HCT116 (cell line): ENCODE measurements at regions not wholly inside any gene's neighbourhood (a gene's known extent, or its start where the extent isn't known, plus 50 kb on each side); places are given as distances from the start of the nearest gene placed in this dataset.

ENCODE experiments used
- ATAC-seq: fragments of 200-7000 bp; cut with Tn5 transposase; 2 replicates; pipeline ENCODE4 v1.9.1; 2020; ENCODE audit warnings: mild to moderate bottlenecking, moderate library complexity
- BruUV-seq: library from RNA; stranded (reverse); fragments of 400-500 nt; replicated peaks from 2 replicates; lab custom pipeline; 2021; lab: Mats Ljungman, UMichigan
- CTCF ChIA-PET: fragments of 300-600 bp; sonication (Branson Sonifier 250); formaldehyde crosslinking; loops from one replicate; lab custom pipeline; 2021; ENCODE audit warnings: antibody characterized with exemption; lab: Charles Lee
- POLR2A ChIA-PET: fragments of 300-600, 350-600 bp; sonication (Branson Sonifier 250); formaldehyde crosslinking; loops from one replicate; lab custom pipeline; 2021; ENCODE audit warnings: antibody characterized with exemption; lab: Charles Lee
- RAD21 ChIA-PET, 2 experiments: fragments of 300-600 bp; sonication (Branson Sonifier 250); formaldehyde crosslinking; loops; one replicate each; lab custom pipeline; 2023; ENCODE audit warnings: low total read pairs in 2 of 2; ENCODE audit not compliant: uncharacterized antibody in 2 of 2, unreplicated experiment in 2 of 2, low non-redundant PET in 1 of 2; lab: Charles Lee
- DNase-seq: peaks from one replicate; pipeline ENCODE4 v3.0.0-alpha.2; 2010; ENCODE audit warnings: low read depth, low spot score
- H2AFZ ChIP-seq: fragments of 200-600 bp; shearing (Covaris generic), sonication (generic); 2 replicates; pipeline ENCODE4 v1.6.1; 2017; ENCODE audit warnings: low read depth, mixed run types, mixed read lengths, antibody characterized with exemption, low read length; ENCODE audit not compliant: poor library complexity, severe bottlenecking
- H3K27ac ChIP-seq: 2 replicates; pipeline ENCODE4 v1.5.1; 2012; ENCODE audit warnings: low read depth, low read length
- H3K27me3 ChIP-seq: fragments of 200-600 bp; sonication (generic); 2 replicates; pipeline ENCODE4 v1.6.1; 2016; ENCODE audit warnings: mixed run types, low read length, mixed read lengths; ENCODE audit not compliant: insufficient read depth
- H3K36me3 ChIP-seq, 2 experiments: fragments of 200-500 bp in 1 of 2; fragments of 200-600 bp in 1 of 2; sonication (Bioruptor generic) in 1 of 2; sonication (generic) in 1 of 2; 2 replicates each; pipeline versions ENCODE4 v1.5.1 to v1.6.1; 2014 to 2016; ENCODE audit warnings: low read length in 2 of 2, inconsistent platforms in 1 of 2, mixed read lengths in 1 of 2, mixed run types in 1 of 2; ENCODE audit not compliant: insufficient read depth in 2 of 2, control insufficient read depth in 1 of 2
- H3K4me1 ChIP-seq, 2 experiments: fragments of 200-600 bp in 1 of 2; sonication (generic) in 1 of 2; 2 replicates each; pipeline versions ENCODE4 v1.5.1 to v1.6.1; 2012 to 2017; ENCODE audit warnings: low read length in 2 of 2, inconsistent platforms in 1 of 2, mild to moderate bottlenecking in 1 of 2, mixed read lengths in 1 of 2, mixed run types in 1 of 2, moderate library complexity in 1 of 2; ENCODE audit not compliant: insufficient read depth in 2 of 2, control insufficient read depth in 1 of 2
- H3K4me2 ChIP-seq: fragments of 200-600 bp; sonication (generic); 2 replicates; pipeline ENCODE4 v1.6.1; 2017; ENCODE audit warnings: mixed run types, low read length, mixed read lengths
- H3K4me3 ChIP-seq, 2 experiments: fragments of 200-600 bp in 1 of 2; sonication (generic) in 1 of 2; replicated peaks in 1 of 2; 2 replicates each; pipeline ENCODE4 v1.5.1; 2011 to 2016; ENCODE audit warnings: low read length in 2 of 2, control low read depth in 1 of 2, low read depth in 1 of 2, mild to moderate bottlenecking in 1 of 2, mixed read lengths in 1 of 2, mixed run types in 1 of 2
- H3K79me2 ChIP-seq: fragments of 200-600 bp; sonication (generic); 2 replicates; pipeline ENCODE4 v1.6.1; 2017; ENCODE audit warnings: mild to moderate bottlenecking, mixed run types, low read length, moderate library complexity, mixed read lengths; ENCODE audit not compliant: insufficient read depth
- H3K9ac ChIP-seq: fragments of 200-600 bp; sonication (generic); 2 replicates; pipeline ENCODE4 v1.6.1; 2016; ENCODE audit warnings: low read length, mixed read lengths
- H3K9me2 ChIP-seq: fragments of 200-600 bp; sonication (generic), shearing (Covaris generic); 2 replicates; pipeline ENCODE4 v1.6.1; 2017; ENCODE audit warnings: mixed run types, mild to moderate bottlenecking, moderate library complexity; ENCODE audit not compliant: insufficient read depth
- H3K9me3 ChIP-seq, 2 experiments: fragments of 200-500 bp in 1 of 2; fragments of 200-600 bp in 1 of 2; sonication (Bioruptor generic) in 1 of 2; sonication (generic) in 1 of 2; 2 replicates each; pipeline ENCODE4 v1.6.1; 2014 to 2017; ENCODE audit warnings: low read length in 2 of 2, mixed read lengths in 2 of 2, inconsistent platforms in 1 of 2, low read depth in 1 of 2, mild to moderate bottlenecking in 1 of 2, mixed run types in 1 of 2, moderate library complexity in 1 of 2; ENCODE audit not compliant: control insufficient read depth in 1 of 2, insufficient read depth in 1 of 2
- H4K20me1 ChIP-seq: fragments of 200-600 bp; sonication (generic), shearing (Covaris generic); 2 replicates; pipeline ENCODE4 v1.6.1; 2017; ENCODE audit warnings: mixed run types, mild to moderate bottlenecking, moderate library complexity; ENCODE audit not compliant: insufficient read depth
- CTCF ChIP-seq, 3 experiments: fragments of 200-600 bp in 1 of 3; sonication (generic) in 1 of 3; IDR thresholded peaks in 2 of 3; conservative IDR thresholded peaks in 1 of 3; 2 replicates each; pipeline ENCODE4 v1.5.1; 2012 to 2017; ENCODE audit warnings: low read depth in 2 of 3, low read length in 2 of 3, antibody characterized with exemption in 1 of 3, borderline replicate concordance in 1 of 3, control low read depth in 1 of 3, mild to moderate bottlenecking in 1 of 3, mixed read lengths in 1 of 3, mixed run types in 1 of 3, moderate library complexity in 1 of 3; ENCODE audit not compliant: insufficient read depth in 1 of 3
- FOSL1 ChIP-seq: IDR thresholded peaks from 2 replicates; pipeline ENCODE4 v1.6.1; 2012; ENCODE audit warnings: low read depth
- SP1 ChIP-seq: IDR thresholded peaks from 2 replicates; pipeline ENCODE4 v1.6.1; 2012; ENCODE audit warnings: low read depth
- TCF7L2 ChIP-seq: IDR thresholded peaks from 2 replicates; pipeline ENCODE4 v1.7.0; 2011; ENCODE audit warnings: borderline replicate concordance, inconsistent platforms; ENCODE audit not compliant: insufficient read depth, insufficient read length; ENCODE audit errors: extremely low read depth
- ZBTB33 ChIP-seq: IDR thresholded peaks from 2 replicates; pipeline ENCODE4 v1.6.1; 2011; ENCODE audit warnings: mild to moderate bottlenecking, low read length, moderate library complexity; ENCODE audit not compliant: insufficient replicate concordance; ENCODE audit errors: extremely low read depth
- intact Hi-C: fragments of 100-400 bp; cut with micrococcal nuclease; formaldehyde crosslinking; loops from 2 replicates; pipeline ENCODE4 v1.10.0; 2022

- H2AFZ ChIP-seq = no peak overlapping the region
- CTCF ChIA-PET = no interaction called here
- intact Hi-C loops = no loop called here
- no peak overlapping the region for H3K27ac ChIP-seq
- H3K27me3 ChIP-seq = no peaks in the 10 kb centered on the region
- H3K4me2 ChIP-seq = no peak overlapping the region
- no peaks in the 10 kb centered on the region for H4K20me1 ChIP-seq
- no peak overlapping the region for H3K9ac ChIP-seq
- RAD21 ChIA-PET = no interaction called here
- H3K4me1 ChIP-seq = no peaks in the 10 kb centered on the region
- no peaks in the 10 kb centered on the region for H3K79me2 ChIP-seq
- POLR2A ChIA-PET = no interaction called here
- H3K4me3 ChIP-seq = no peak overlapping the region
- no peak for TF ChIP-seq FOSL1
- no peak for TF ChIP-seq SP1
- no peak for TF ChIP-seq CTCF (IDR thresholded peaks at IDR 0.05 in 2 of 3, conservative IDR thresholded peaks at IDR 0.05 in 1 of 3; ENCODE audit: borderline replicate concordance in 1 of 3, insufficient read depth in 1 of 3, low read depth in 2 of 3, low read length in 2 of 3)
- no peak for TF ChIP-seq TCF7L2
- TF ChIP-seq ZBTB33 = no peak
- no TSS peak for BruUV-seq
- DNase-seq (no peak), ATAC-seq (no peak)
- no peaks in the 10 kb centered on the region for H3K9me2 ChIP-seq
- H3K36me3 ChIP-seq = no peaks in the 10 kb centered on the region; a peak in 1 of 4 replicates
- no peaks in the 10 kb centered on the region for H3K9me3 ChIP-seq
Measured at GRCh38 chr1:101550581-101550980, 313.8 kb downstream of the S1PR1 start.
